ENCODE measurements at regions not wholly inside any gene's neighbourhood (a gene's known extent, or its start where the extent isn't known, plus 50 kb on each side); places are given as distances from the start of the nearest gene placed in this dataset.

- TF ChIP-seq CTCF (IDR thresholded peaks at IDR 0.05; ENCODE audit: borderline replicate concordance, control extremely low read depth, extremely low read depth, insufficient read depth, missing control alignments) = no peak
- in situ Hi-C loops (cut with MboI; ENCODE audit: low sequenced_read_pairs, unreplicated experiment) = no loop called here
- DNase-seq (ENCODE audit: low spot score) = no peak
Observed at GRCh38 chr4:145324161-145324560, 143.8 kb upstream of the OTUD4 start.

DNA sequence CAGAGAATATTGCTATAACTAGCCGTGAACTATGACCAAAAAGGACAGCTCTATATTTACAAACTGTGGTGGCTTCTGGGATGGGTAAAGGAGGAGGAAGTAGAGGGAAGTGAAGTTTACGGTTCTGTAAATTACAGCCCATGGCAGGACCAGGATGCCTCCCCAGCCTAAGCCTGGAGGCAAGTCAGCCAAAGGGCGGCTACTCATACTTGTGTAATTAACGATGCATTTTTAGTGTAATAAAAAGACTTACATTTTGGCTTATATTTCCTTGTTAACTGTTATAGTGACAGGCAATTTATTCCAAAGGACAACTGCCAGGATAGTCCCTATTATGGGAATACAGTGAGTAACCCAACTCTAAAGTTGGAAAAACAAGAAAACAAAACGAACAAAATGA, 139.9 kb upstream of the OTUD4 start:
- in situ Hi-C loops (cut with MboI; ENCODE audit: low sequenced_read_pairs, unreplicated experiment) = no loop called here
- DNase-seq (ENCODE audit: low spot score) = no peak
- TF ChIP-seq CTCF (IDR thresholded peaks at IDR 0.05; ENCODE audit: borderline replicate concordance, control extremely low read depth, extremely low read depth, insufficient read depth, missing control alignments) = no peak

GRCh38 chr4:145319751-145320150, 139.4 kb upstream of the OTUD4 start:
- no peak for DNase-seq (ENCODE audit: low spot score)
- TF ChIP-seq CTCF (IDR thresholded peaks at IDR 0.05; ENCODE audit: borderline replicate concordance, control extremely low read depth, extremely low read depth, insufficient read depth, missing control alignments) = no peak
- in situ Hi-C loops (cut with MboI; ENCODE audit: low sequenced_read_pairs, unreplicated experiment) = no loop called here

GRCh38 chr4:145316897-145317574, 136.6 kb upstream of the OTUD4 start:
- no peak for DNase-seq (ENCODE audit: low spot score)
- TF ChIP-seq CTCF (IDR thresholded peaks at IDR 0.05; ENCODE audit: borderline replicate concordance, control extremely low read depth, extremely low read depth, insufficient read depth, missing control alignments) = no peak
- in situ Hi-C loops (cut with MboI; ENCODE audit: low sequenced_read_pairs, unreplicated experiment) = no loop called here

- in situ Hi-C loops (cut with MboI; ENCODE audit: low sequenced_read_pairs, unreplicated experiment) = no loop called here
- no peak for DNase-seq (ENCODE audit: low spot score)
- TF ChIP-seq CTCF (IDR thresholded peaks at IDR 0.05; ENCODE audit: borderline replicate concordance, control extremely low read depth, extremely low read depth, insufficient read depth, missing control alignments) = no peak
Observed at GRCh38 chr4:145315811-145316225, 135.4 kb upstream of the OTUD4 start.

- in situ Hi-C loops (cut with MboI; ENCODE audit: low sequenced_read_pairs, unreplicated experiment) = no loop called here
- no peak for TF ChIP-seq CTCF (IDR thresholded peaks at IDR 0.05; ENCODE audit: borderline replicate concordance, control extremely low read depth, extremely low read depth, insufficient read depth, missing control alignments)
- DNase-seq (ENCODE audit: low spot score) = no peak
Observed at GRCh38 chr4:145308598-145308997, 128.2 kb upstream of the OTUD4 start.
